ENCODE measurements at regions not wholly inside any gene's neighbourhood (a gene's known extent, or its start where the extent isn't known, plus 50 kb on each side); places are given as distances from the start of the nearest gene placed in this dataset.

DNA sequence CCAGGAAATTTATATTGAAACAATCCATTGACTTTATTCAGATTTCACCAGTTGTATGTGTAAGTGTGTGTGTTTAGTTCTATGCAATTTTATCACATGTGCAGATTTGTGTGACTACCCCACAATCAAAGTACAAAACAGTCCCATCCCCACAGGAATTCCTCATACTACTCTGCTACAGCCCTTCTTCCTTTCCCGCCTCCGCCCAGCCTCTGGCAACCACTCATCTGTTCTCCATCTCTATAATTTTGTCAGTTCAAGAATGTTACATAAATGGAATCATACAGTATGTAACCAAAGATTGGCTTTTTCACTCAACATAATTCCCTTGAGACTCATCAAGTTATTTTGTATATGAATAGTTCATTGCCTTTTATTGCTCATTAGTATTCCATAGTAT lies 289.1 kb downstream of the GADD45G start:
- no peak for TF ChIP-seq CTCF (conservative IDR thresholded peaks at IDR 0.05; ENCODE audit: low read length)
- TF ChIP-seq EZH2phosphoT487 (IDR thresholded peaks at IDR 0.05; ENCODE audit: borderline replicate concordance, low read depth, low read length) = no peak

All from OCI-LY7 (cell line).